ENCODE measurements at regions not wholly inside any gene's neighbourhood (a gene's known extent, or its start where the extent isn't known, plus 50 kb on each side); places are given as distances from the start of the nearest gene placed in this dataset.
A peak's percentile ranks its signal among the peaks of the same experiment; 100 is the strongest.
"Not testable (repeated sequence)": the region's sequence is repeated elsewhere in the genome, so short reads cannot be mapped to it uniquely, and the experiment has no call there.

DNA sequence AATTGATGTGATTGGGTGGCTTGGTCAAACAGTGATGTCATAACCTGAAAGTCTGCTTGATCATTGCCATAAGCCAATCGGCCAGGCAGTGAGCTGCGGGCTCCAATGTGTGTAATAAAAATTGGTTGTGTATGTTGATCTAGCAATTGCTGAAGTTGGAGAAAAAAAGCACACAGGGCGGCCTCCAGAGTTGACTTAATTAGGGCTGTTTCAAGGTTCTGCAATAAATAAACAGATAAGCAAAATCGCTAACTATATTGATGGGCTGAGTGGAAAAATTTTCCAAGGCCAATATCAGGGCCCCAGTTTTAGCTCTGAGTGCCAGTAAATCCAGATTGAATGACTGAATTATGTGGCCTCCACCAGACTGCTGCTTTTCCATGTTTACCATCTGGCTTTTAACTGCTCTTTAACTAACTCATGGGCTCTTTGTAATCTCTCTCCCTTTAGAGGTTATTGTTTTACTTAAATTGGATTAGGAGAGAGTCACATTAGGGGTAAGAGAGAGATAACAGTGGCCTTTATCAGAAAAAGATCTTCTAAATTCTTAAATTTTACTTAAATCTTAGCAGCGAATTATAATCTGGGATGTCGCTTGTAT lies 160.6 kb upstream of the WDFY3 start:
- no peak for DNase-seq (ENCODE audit: low read depth)
- no peak overlapping the region for H3K4me3 ChIP-seq (ENCODE audit: low read length)
- TF ChIP-seq, protein P1, sequence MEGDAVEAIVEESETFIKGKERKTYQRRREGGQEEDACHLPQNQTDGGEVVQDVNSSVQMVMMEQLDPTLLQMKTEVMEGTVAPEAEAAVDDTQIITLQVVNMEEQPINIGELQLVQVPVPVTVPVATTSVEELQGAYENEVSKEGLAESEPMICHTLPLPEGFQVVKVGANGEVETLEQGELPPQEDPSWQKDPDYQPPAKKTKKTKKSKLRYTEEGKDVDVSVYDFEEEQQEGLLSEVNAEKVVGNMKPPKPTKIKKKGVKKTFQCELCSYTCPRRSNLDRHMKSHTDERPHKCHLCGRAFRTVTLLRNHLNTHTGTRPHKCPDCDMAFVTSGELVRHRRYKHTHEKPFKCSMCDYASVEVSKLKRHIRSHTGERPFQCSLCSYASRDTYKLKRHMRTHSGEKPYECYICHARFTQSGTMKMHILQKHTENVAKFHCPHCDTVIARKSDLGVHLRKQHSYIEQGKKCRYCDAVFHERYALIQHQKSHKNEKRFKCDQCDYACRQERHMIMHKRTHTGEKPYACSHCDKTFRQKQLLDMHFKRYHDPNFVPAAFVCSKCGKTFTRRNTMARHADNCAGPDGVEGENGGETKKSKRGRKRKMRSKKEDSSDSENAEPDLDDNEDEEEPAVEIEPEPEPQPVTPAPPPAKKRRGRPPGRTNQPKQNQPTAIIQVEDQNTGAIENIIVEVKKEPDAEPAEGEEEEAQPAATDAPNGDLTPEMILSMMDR (conservative IDR thresholded peaks at IDR 0.05; ENCODE audit: low read depth, low read length), result no peak

DNA sequence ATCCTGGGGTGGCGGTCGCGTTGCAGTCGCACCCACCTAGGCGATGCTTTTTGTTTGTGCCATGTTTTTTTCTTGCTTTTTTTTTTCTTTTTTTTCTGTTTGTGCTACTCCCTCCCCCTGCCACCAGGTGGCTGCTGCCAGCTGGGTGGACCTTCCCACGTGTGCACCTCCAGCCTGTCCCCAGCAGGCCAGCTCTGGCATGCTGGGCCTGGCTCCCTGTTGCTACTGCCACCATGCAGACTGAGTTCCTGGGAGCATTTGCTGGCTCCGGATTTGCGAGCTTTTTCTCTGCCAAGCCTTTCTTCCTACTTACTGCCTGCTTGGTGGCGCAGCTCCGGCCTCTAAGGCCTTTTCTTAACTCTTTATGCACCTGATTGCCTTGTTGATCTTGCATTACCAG lies 161.2 kb upstream of the WDFY3 start:
- DNase-seq (ENCODE audit: low read depth), result peak; percentile 21
- TF ChIP-seq, protein P1 (conservative IDR thresholded peaks at IDR 0.05; ENCODE audit: low read depth, low read length), result peak; percentile 76
- no peak overlapping the region for H3K4me3 ChIP-seq (ENCODE audit: low read length)

DNA sequence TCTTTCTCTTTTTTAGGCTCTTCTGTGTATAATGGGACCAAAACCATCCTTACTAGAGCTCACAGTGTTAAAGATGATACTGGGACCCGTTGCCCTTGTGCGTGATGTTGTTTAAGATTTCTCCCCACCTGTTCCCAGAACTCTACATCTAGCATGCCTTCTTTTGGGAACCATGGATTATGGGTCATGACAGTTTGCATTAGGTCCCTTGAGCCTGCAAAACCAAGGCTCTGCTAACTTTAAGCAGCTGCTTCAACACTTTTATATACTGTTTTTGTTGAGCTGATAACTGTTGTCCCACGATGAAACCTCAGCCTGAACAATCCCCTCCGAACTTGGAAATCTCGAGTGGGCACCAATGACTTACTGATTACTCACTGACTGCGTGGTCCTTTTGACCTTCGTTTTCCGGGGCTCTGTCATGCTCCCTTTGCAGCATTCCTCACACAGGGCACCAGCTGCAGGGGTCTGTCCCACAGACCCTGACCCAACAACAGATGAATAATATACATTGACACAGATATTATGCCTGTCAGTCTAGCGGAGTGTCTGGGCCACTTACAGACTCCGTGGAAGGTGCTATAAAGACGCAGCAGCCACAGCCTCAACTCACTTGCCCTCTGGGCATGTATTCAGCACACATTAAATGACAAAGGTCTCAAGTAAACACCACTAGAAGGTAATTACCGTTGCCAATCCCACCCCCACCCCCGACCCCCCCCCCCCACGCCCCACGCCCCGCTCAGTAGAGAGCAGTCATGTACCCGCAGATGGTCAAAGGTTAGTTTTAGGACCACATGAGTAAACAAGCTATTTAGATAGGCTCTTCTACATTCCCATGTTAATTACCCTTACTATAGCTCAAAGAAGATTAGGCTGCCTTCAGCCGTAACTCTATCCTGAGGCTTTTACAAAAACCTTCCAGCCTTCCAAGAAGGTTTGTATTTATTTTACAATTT lies 162.0 kb upstream of the WDFY3 start:
- no peak for DNase-seq (ENCODE audit: low read depth)
- TF ChIP-seq, protein P1 (conservative IDR thresholded peaks at IDR 0.05; ENCODE audit: low read depth, low read length), result no peak
- no peak overlapping the region for H3K4me3 ChIP-seq (ENCODE audit: low read length)

DNA sequence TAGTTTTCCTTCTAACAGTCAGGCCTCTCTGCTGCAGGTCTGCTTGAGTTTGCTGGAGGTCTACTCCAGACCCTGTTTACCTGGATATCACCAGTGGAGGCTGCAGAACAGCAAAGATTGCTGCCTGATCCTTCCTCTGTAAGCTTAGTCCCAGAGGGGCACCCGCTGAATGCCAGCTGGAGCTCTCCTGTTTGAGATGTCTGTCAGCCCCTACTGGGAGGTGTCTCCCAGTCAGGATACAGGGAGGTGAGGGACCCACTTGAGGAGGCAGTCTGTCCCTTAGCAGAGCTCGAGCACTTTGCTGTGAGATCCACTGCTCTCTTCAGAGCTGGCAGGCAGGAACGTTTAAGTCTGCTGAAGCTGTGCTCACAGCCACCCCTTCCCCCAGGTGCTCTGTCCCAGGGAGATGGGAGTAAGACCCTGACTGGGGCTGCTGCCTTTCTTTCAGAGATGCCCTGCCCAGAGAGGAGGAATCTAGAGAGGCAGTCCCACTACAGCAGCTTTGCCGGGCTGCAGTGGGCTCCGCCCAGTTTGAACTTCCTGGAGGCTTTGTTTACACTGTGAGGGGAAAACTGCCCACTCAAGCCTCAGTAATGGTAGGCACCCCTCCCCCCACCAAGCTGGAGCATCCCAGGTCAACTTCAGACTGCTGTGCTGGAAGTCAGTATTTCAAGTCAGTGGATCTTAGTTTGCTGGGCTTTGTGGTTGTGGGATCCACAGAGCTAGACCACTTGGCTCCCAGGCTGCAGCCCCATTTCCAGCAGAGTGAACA lies 163.1 kb upstream of the WDFY3 start:
- DNase-seq (ENCODE audit: low read depth); H3K4me3 ChIP-seq (ENCODE audit: low read length): not testable (repeated sequence)

DNA sequence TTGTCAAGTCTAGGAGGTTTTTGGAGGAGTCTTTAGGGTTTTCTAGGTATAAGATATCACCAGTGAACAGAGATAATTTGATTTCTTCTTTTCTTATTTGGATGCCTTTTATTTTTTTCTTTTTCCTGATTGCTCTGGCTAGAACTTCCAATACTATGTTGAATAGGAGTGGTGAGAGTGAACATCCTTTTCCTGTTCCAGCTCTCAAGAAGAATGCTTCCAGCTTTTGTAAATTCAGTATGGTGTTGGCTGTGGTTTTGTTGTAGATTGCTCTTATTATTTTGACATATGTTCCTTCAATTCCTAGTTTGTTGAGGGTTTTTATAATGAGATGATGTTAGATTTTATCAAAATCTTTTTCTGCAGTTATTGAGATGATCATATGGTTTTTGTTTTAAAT lies 165.6 kb upstream of the WDFY3 start:
- DNase-seq (ENCODE audit: low read depth), result no peak
- H3K4me3 ChIP-seq (ENCODE audit: low read length), result no peak overlapping the region
- TF ChIP-seq, protein P1 (conservative IDR thresholded peaks at IDR 0.05; ENCODE audit: low read depth, low read length), result no peak

DNA sequence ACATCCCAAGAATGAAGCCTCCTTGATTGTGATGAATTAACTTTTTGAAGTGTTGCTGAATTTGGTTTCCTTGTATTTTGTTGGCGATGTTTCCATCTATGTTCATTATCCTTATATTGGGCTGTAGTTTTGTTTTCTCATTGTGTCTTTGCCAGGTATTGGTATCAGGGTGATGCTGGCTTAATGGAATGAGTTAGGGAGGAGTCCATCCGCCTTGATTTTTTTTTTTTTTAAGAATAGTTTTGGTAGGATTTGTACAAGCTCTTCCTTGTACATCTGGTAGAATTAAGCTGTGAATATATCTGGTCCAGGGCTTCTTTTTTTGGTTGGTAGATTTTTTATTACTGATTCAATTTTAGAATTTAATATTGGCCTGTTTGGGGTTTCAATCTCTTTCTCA lies 166.1 kb upstream of the WDFY3 start:
- TF ChIP-seq, protein P1 (conservative IDR thresholded peaks at IDR 0.05; ENCODE audit: low read depth, low read length), result no peak
- H3K4me3 ChIP-seq (ENCODE audit: low read length), result no peak overlapping the region
- no peak for DNase-seq (ENCODE audit: low read depth)

DNA sequence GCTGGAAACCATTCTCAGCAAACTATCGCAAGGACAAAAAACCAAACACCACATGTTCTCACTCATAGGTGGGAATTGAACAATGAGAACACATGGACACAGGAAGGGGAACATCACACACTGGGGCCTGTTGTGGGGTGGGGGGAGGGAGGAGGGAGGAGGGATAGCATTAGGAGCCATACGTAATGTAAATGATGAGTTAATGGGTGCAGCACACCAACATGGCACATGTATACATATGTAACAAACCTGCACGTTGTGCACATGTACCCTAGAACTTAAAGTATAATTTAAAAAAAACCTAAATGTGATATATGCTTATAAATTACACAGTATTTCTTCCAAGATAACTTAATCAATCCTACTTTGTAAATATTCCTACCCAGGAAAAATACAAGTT lies 173.3 kb upstream of the WDFY3 start:
- DNase-seq (ENCODE audit: low read depth); H3K4me3 ChIP-seq (ENCODE audit: low read length): not testable (repeated sequence)

All from retinal pigment epithelial cell (primary cell).